OCI-LY7 (cell line): ENCODE measurements at regions not wholly inside any gene's neighbourhood (a gene's known extent, or its start where the extent isn't known, plus 50 kb on each side); places are given as distances from the start of the nearest gene placed in this dataset.
"Not testable (repeated sequence)": the region's sequence is repeated elsewhere in the genome, so short reads cannot be mapped to it uniquely, and the experiment has no call there.

Source experiments
- BruUV-seq: library from RNA; stranded (reverse); fragments of 400-500 nt; replicated peaks from 2 replicates; lab custom pipeline; 2021; lab: Mats Ljungman, UMichigan
- CTCF ChIA-PET: fragments of 300-600 bp; sonication (Branson Sonifier 250); formaldehyde crosslinking; loops from one replicate; lab custom pipeline; 2022; ENCODE audit warnings: antibody characterized with exemption; ENCODE audit not compliant: unreplicated experiment; lab: Charles Lee
- POLR2A ChIA-PET: fragments of 300-600 bp; sonication (Branson Sonifier 250); formaldehyde crosslinking; loops from one replicate; lab custom pipeline; 2022; ENCODE audit warnings: antibody characterized with exemption; lab: Charles Lee
- DNase-seq: peaks from one replicate; pipeline ENCODE4 v3.0.0-alpha.2; 2015; ENCODE audit warnings: low spot score
- H2AFZ ChIP-seq: fragments of 200-600 bp; sonication (generic), shearing (Covaris generic); 2 replicates; pipeline ENCODE4 v1.6.1; 2014; ENCODE audit warnings: mild to moderate bottlenecking, antibody characterized with exemption, low read length, moderate library complexity
- H3K27ac ChIP-seq: fragments of 200-600 bp; sonication (generic); 2 replicates; pipeline ENCODE4 v1.5.1; 2014; ENCODE audit warnings: mixed run types, low read depth, mild to moderate bottlenecking, moderate library complexity, low read length, inconsistent platforms; ENCODE audit not compliant: poor library complexity, severe bottlenecking
- H3K36me3 ChIP-seq: fragments of 200-600 bp; sonication (generic); 2 replicates; pipeline ENCODE4 v1.6.1; 2014; ENCODE audit warnings: mild to moderate bottlenecking, antibody characterized with exemption, low read length, moderate library complexity, mixed read lengths; ENCODE audit not compliant: insufficient read depth
- H3K4me1 ChIP-seq: fragments of 200-600 bp; sonication (generic); 2 replicates; pipeline ENCODE4 v1.5.1; 2014; ENCODE audit warnings: mild to moderate bottlenecking, low read length; ENCODE audit not compliant: insufficient read depth, poor library complexity, severe bottlenecking
- H3K4me2 ChIP-seq: fragments of 200-600 bp; sonication (generic); 2 replicates; pipeline ENCODE4 v1.6.1; 2014; ENCODE audit warnings: mild to moderate bottlenecking, low read length
- H3K4me3 ChIP-seq: fragments of 200-600 bp; sonication (generic); 2 replicates; pipeline ENCODE4 v1.5.1; 2014; ENCODE audit warnings: mild to moderate bottlenecking, low read depth, low read length; ENCODE audit not compliant: poor library complexity, severe bottlenecking
- H3K79me2 ChIP-seq: fragments of 200-600 bp; sonication (generic); 2 replicates; pipeline ENCODE4 v1.6.1; 2016; ENCODE audit warnings: low read depth, mild to moderate bottlenecking, low read length, moderate library complexity, mixed read lengths; ENCODE audit not compliant: insufficient read depth
- H3K9me2 ChIP-seq: fragments of 200-600 bp; sonication (generic); 2 replicates; pipeline ENCODE4 v1.6.1; 2016; ENCODE audit warnings: mild to moderate bottlenecking, low read length, mixed read lengths; ENCODE audit not compliant: insufficient read depth
- H3K9me3 ChIP-seq: fragments of 200-600 bp; sonication (generic); 2 replicates; pipeline ENCODE4 v1.6.1; 2014; ENCODE audit warnings: mild to moderate bottlenecking, mixed run types, low read length, mixed read lengths
- H4K20me1 ChIP-seq: fragments of 200-600 bp; sonication (generic); 2 replicates; pipeline ENCODE4 v1.6.1; 2014; ENCODE audit warnings: mild to moderate bottlenecking, antibody characterized with exemption, low read length, moderate library complexity, mixed read lengths; ENCODE audit not compliant: insufficient read depth
- intact Hi-C: fragments of 100-400 bp; cut with micrococcal nuclease; formaldehyde crosslinking; loops from one replicate; pipeline ENCODE4 v1.10.0; 2022; ENCODE audit not compliant: unreplicated experiment

DNA sequence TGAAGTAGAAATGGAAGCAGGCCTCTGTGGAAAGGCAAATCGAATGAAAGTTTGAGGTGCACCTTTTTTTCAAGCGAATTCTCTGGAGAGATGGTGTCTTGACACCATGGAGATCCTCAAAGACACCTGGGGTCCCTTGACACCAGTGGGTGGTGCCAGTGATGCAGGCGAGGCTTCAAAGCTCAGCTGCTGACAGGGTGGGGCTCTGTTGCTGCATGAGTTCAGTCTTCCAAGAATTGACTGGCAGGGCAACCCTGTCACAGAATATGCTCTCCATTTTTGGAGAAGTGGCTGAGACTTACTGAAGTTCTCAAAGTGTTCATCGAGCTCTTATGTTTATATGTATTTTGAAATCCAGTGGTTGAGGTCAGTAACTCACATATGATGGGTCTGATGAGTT is 1376.6 kb downstream of the SPATA31A7 start:
- H3K4me3 ChIP-seq, H2AFZ ChIP-seq, H3K9me2 ChIP-seq, H3K4me2 ChIP-seq, H3K27ac ChIP-seq, H3K9me3 ChIP-seq, DNase-seq, H3K36me3 ChIP-seq, BruUV-seq, POLR2A ChIA-PET, intact Hi-C loops, H3K79me2 ChIP-seq, CTCF ChIA-PET, H3K4me1 ChIP-seq, H4K20me1 ChIP-seq: not testable (repeated sequence)

DNA sequence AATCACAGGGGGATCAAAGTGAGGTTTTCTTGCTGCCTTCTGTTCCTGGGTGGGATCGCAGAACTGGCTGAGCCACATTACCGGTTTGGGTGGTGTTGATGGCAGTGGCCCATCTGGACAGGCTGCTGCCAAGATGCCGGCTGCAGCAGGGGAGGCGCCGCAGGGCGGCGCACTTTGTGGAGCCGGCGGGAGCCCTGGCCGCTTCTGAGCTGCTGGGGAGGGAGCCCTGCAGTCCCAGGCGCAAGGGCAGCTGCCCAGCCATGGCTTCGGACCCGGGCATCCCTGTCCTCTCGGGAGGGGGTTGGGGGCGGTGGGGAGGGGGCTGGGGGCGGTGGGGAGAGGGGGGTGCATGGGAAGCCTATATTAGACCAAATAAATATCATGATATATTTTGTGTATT is 1407.3 kb downstream of the SPATA31A7 start:
- H2AFZ ChIP-seq, H3K4me1 ChIP-seq, DNase-seq, H3K9me3 ChIP-seq, H3K9me2 ChIP-seq, CTCF ChIA-PET, H3K79me2 ChIP-seq, H3K4me3 ChIP-seq, BruUV-seq, H3K4me2 ChIP-seq, H3K27ac ChIP-seq, H4K20me1 ChIP-seq, intact Hi-C loops, POLR2A ChIA-PET, H3K36me3 ChIP-seq: not testable (repeated sequence)
